ENCODE measurements at regions not wholly inside any gene's neighbourhood (a gene's known extent, or its start where the extent isn't known, plus 50 kb on each side); places are given as distances from the start of the nearest gene placed in this dataset.
A peak's percentile ranks its signal among the peaks of the same experiment; 100 is the strongest.

DNA sequence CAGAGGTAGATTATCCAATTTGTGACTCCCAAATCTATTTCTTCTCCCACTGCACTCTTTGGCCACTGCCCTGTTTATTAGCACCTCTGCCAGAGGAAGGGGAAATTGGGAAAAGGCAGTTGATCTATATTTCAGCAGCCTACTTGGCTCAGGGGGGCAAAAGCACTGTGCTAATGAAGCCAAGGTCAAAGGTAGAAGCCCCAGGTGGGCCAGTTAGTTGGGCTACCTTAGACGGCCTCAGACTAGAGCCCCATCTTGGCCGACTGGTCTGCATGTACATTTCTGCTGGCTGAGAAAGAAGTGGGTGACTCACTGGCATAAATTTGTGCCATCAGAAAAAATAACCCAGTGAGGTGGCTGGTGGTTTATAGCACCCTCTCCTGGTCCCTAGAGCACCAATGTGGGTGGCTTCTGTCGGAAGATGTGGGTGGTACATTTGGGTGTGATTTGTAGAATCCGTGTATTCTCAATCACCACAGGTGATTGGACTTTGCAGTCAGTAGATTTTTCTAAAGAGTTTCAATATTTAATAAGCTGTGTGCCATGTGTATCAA is 293.3 kb upstream of the MKI67 start:
- H3K79me2 ChIP-seq (ENCODE audit: insufficient read depth, low read length): no peaks in the 10 kb centered on the region
- no peak overlapping the region for H3K27ac ChIP-seq (ENCODE audit: low read depth, low read length)
- ATAC-seq: peak; percentile 54
- ChIA-PET POLR2A (no interaction called here), RAD21 (ENCODE audit: low non-redundant PET in 1 of 2, low total read pairs in 2 of 2, uncharacterized antibody in 2 of 2, unreplicated experiment in 2 of 2) (no interaction called here), CTCF (no interaction called here)
- H3K36me3 ChIP-seq (ENCODE audit: control insufficient read depth in 1 of 2, insufficient read depth in 2 of 2, low read length in 2 of 2): no peaks in the 10 kb centered on the region
- no peaks in the 10 kb centered on the region for H3K9me2 ChIP-seq (ENCODE audit: insufficient read depth)
- no peak overlapping the region for H3K9ac ChIP-seq (ENCODE audit: low read length)
- H4K20me1 ChIP-seq (ENCODE audit: insufficient read depth): no peaks in the 10 kb centered on the region
- H3K4me3 ChIP-seq (replicated peaks in 1 of 2; ENCODE audit: low read depth in 1 of 2, low read length in 2 of 2): no peak overlapping the region
- DNase-seq (ENCODE audit: low read depth, low spot score): no peak
- no peaks in the 10 kb centered on the region for H3K4me1 ChIP-seq (ENCODE audit: control insufficient read depth in 1 of 2, insufficient read depth in 2 of 2, low read length in 2 of 2)
- TF ChIP-seq CTCF (IDR thresholded peaks at IDR 0.05 in 2 of 3, conservative IDR thresholded peaks at IDR 0.05 in 1 of 3; ENCODE audit: borderline replicate concordance in 1 of 3, insufficient read depth in 1 of 3, low read depth in 2 of 3, low read length in 2 of 3) (peak in 2 of 3 experiments; percentile 8 to 31; a peak in 2 of 6 replicates), POLR2AphosphoS5 (IDR thresholded peaks at IDR 0.05; ENCODE audit: low read depth, low read length) (no peak), RAD21 (IDR thresholded peaks at IDR 0.05; ENCODE audit: low read depth) (peak; percentile 33; the same call in 1 of the 2 replicates)
- H2AFZ ChIP-seq (ENCODE audit: low read depth, low read length, poor library complexity, severe bottlenecking): no peak overlapping the region
- no TSS peak for BruUV-seq (replicated peaks)
- no peak overlapping the region for H3K4me2 ChIP-seq (ENCODE audit: low read length)
- intact Hi-C loops (cut with micrococcal nuclease): no loop called here
- H3K9me3 ChIP-seq (ENCODE audit: control insufficient read depth in 1 of 2, insufficient read depth in 1 of 2, low read depth in 1 of 2, low read length in 2 of 2): no peaks in the 10 kb centered on the region
- peaks cover 74% of the 10 kb centered on the region for H3K27me3 ChIP-seq (ENCODE audit: insufficient read depth, low read length)

GRCh38 chr10:128420623-128421022 is 294.4 kb upstream of the MKI67 start:
- Histone ChIP-seq H3K27ac (ENCODE audit: low read depth, low read length) (no peak overlapping the region), H3K27me3 (ENCODE audit: insufficient read depth, low read length) (peaks cover 70% of the 10 kb centered on the region), H2AFZ (ENCODE audit: low read depth, low read length, poor library complexity, severe bottlenecking) (no peak overlapping the region), H3K79me2 (ENCODE audit: insufficient read depth, low read length) (no peaks in the 10 kb centered on the region), H3K9me2 (ENCODE audit: insufficient read depth) (no peaks in the 10 kb centered on the region), H3K9me3 (ENCODE audit: control insufficient read depth in 1 of 2, insufficient read depth in 1 of 2, low read depth in 1 of 2, low read length in 2 of 2) (no peaks in the 10 kb centered on the region), H4K20me1 (ENCODE audit: insufficient read depth) (no peaks in the 10 kb centered on the region), H3K4me3 (replicated peaks in 1 of 2; ENCODE audit: low read depth in 1 of 2, low read length in 2 of 2) (no peak overlapping the region), H3K36me3 (ENCODE audit: control insufficient read depth in 1 of 2, insufficient read depth in 2 of 2, low read length in 2 of 2) (no peaks in the 10 kb centered on the region), H3K4me1 (ENCODE audit: control insufficient read depth in 1 of 2, insufficient read depth in 2 of 2, low read length in 2 of 2) (no peaks in the 10 kb centered on the region), H3K9ac (ENCODE audit: low read length) (no peak overlapping the region), H3K4me2 (ENCODE audit: low read length) (no peak overlapping the region)
- no peak for DNase-seq (ENCODE audit: low read depth, low spot score)
- intact Hi-C loops (cut with micrococcal nuclease): no loop called here
- ChIA-PET CTCF (no interaction called here), RAD21 (ENCODE audit: low non-redundant PET in 1 of 2, low total read pairs in 2 of 2, uncharacterized antibody in 2 of 2, unreplicated experiment in 2 of 2) (no interaction called here), POLR2A (no interaction called here)
- ATAC-seq: no peak
- no TSS peak for BruUV-seq (replicated peaks)
- TF ChIP-seq EGR1 (IDR thresholded peaks at IDR 0.05; ENCODE audit: low read depth) (no peak), POLR2AphosphoS5 (IDR thresholded peaks at IDR 0.05; ENCODE audit: low read depth, low read length) (no peak), ZFX (IDR thresholded peaks at IDR 0.05) (no peak), SIN3A (IDR thresholded peaks at IDR 0.05; ENCODE audit: low read depth) (no peak), SP1 (IDR thresholded peaks at IDR 0.05; ENCODE audit: low read depth) (no peak), ATF3 (IDR thresholded peaks at IDR 0.05) (no peak), EZH2phosphoT487 (IDR thresholded peaks at IDR 0.05; ENCODE audit: borderline replicate concordance) (no peak), SRF (IDR thresholded peaks at IDR 0.05; ENCODE audit: low read depth) (no peak)
- TF ChIP-seq, protein P1, sequence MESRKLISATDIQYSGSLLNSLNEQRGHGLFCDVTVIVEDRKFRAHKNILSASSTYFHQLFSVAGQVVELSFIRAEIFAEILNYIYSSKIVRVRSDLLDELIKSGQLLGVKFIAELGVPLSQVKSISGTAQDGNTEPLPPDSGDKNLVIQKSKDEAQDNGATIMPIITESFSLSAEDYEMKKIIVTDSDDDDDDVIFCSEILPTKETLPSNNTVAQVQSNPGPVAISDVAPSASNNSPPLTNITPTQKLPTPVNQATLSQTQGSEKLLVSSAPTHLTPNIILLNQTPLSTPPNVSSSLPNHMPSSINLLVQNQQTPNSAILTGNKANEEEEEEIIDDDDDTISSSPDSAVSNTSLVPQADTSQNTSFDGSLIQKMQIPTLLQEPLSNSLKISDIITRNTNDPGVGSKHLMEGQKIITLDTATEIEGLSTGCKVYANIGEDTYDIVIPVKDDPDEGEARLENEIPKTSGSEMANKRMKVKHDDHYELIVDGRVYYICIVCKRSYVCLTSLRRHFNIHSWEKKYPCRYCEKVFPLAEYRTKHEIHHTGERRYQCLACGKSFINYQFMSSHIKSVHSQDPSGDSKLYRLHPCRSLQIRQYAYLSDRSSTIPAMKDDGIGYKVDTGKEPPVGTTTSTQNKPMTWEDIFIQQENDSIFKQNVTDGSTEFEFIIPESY (IDR thresholded peaks at IDR 0.05; ENCODE audit: extremely low read depth, insufficient replicate concordance, low read length): no peak
